ENCODE measurements at regions not wholly inside any gene's neighbourhood (a gene's known extent, or its start where the extent isn't known, plus 50 kb on each side); places are given as distances from the start of the nearest gene placed in this dataset.
A peak's percentile ranks its signal among the peaks of the same experiment; 100 is the strongest.

- TF ChIP-seq CSRNP1 (CRISPR knock-in tag; IDR thresholded peaks at IDR 0.05) (no peak; the same call in 1 of the 2 replicates), ZNF550 (CRISPR knock-in tag; IDR thresholded peaks at IDR 0.05; ENCODE audit: borderline replicate concordance) (0 out of 2 replicates have a peak, but pooled peaks have one; percentile 67), RBFOX2 (IDR thresholded peaks at IDR 0.05; ENCODE audit: low read depth, low read length) (no peak), ZSCAN5A (CRISPR knock-in tag; IDR thresholded peaks at IDR 0.05; ENCODE audit: borderline replicate concordance) (0 out of 2 replicates have a peak, but pooled peaks have one; percentile 13), PHB2 (IDR thresholded peaks at IDR 0.05; ENCODE audit: partially characterized antibody) (no peak), SP1 (IDR thresholded peaks at IDR 0.05) (no peak), SP1 (CRISPR knock-in tag; IDR thresholded peaks at IDR 0.05) (peak; percentile 39), GABPB1 (CRISPR knock-in tag; IDR thresholded peaks at IDR 0.05) (peak; percentile 93), ZNF691 (CRISPR knock-in tag; IDR thresholded peaks at IDR 0.05; ENCODE audit: borderline replicate concordance, low read depth) (0 out of 2 replicates have a peak, but pooled peaks have one; percentile 65), E2F2 (CRISPR knock-in tag; IDR thresholded peaks at IDR 0.05; ENCODE audit: borderline replicate concordance) (0 out of 2 replicates have a peak, but pooled peaks have one; percentile 56), YEATS2 (CRISPR knock-in tag; IDR thresholded peaks at IDR 0.05; ENCODE audit: borderline replicate concordance) (peak; percentile 73; the same call in 1 of the 2 replicates), MED1 (CRISPR knock-in tag; IDR thresholded peaks at IDR 0.05) (peak; percentile 48), ZNF275 (CRISPR knock-in tag; IDR thresholded peaks at IDR 0.05; ENCODE audit: borderline replicate concordance) (no peak; the same call in 1 of the 2 replicates), ZMYM3 (CRISPR knock-in tag; IDR thresholded peaks at IDR 0.05) (peak; percentile 55; the same call in 1 of the 2 replicates), KLF16 (CRISPR knock-in tag; IDR thresholded peaks at IDR 0.05) (peak; percentile 25 to 51; a peak in 1 of 4 replicates), SRY (CRISPR knock-in tag; IDR thresholded peaks at IDR 0.05) (0 out of 2 replicates have a peak, but pooled peaks have one; percentile 23), CREM (IDR thresholded peaks at IDR 0.05) (peak; percentile 72; the same call in 1 of the 2 replicates), CREM (CRISPR knock-in tag; IDR thresholded peaks at IDR 0.05) (no peak), ZNF335 (CRISPR knock-in tag; IDR thresholded peaks at IDR 0.05) (peak; percentile 70), FOXM1 (CRISPR knock-in tag; IDR thresholded peaks at IDR 0.05) (no peak), NCOA1 (CRISPR knock-in tag; IDR thresholded peaks at IDR 0.05) (0 out of 2 replicates have a peak, but pooled peaks have one; percentile 50), KDM4B (CRISPR knock-in tag; IDR thresholded peaks at IDR 0.05) (peak; percentile 69; the same call in 1 of the 2 replicates), ZNF143 (CRISPR knock-in tag; IDR thresholded peaks at IDR 0.05) (peak; percentile 99), STAG1 (CRISPR knock-in tag; IDR thresholded peaks at IDR 0.05) (no peak), MIXL1 (CRISPR knock-in tag; IDR thresholded peaks at IDR 0.05) (peak; percentile 76), ZNF644 (CRISPR knock-in tag; IDR thresholded peaks at IDR 0.05; ENCODE audit: low read depth) (0 out of 2 replicates have a peak, but pooled peaks have one; percentile 4)
Observed at GRCh38 chr20:17854307-17854903, 114.2 kb downstream of the SNX5 start (continued).

All from HepG2 (cell line).